Left ventricle myocardium inferior (tissue), 1 donor: ENCODE measurements at regions not wholly inside any gene's neighbourhood (a gene's known extent, or its start where the extent isn't known, plus 50 kb on each side); places are given as distances from the start of the nearest gene placed in this dataset.
A peak's percentile ranks its signal among the peaks of the same experiment; 100 is the strongest.

ENCODE experiments used
- DNase-seq: peaks from one replicate; pipeline ENCODE4 v3.0.0-alpha.2; 2020
- H3K27ac ChIP-seq: fragments of 200-600 bp; replicated peaks from 2 replicates; pipeline ENCODE4 v1.8.0; 2021
- H3K27me3 ChIP-seq: fragments of 200-600 bp; 2 replicates; pipeline ENCODE4 v1.8.0; 2021; ENCODE audit warnings: low read depth
- H3K36me3 ChIP-seq: fragments of 200-600 bp; 2 replicates; pipeline ENCODE4 v1.8.0; 2021
- H3K4me1 ChIP-seq: fragments of 200-600 bp; 2 replicates; pipeline ENCODE4 v1.8.0; 2021
- H3K4me3 ChIP-seq: fragments of 200-600 bp; 2 replicates; pipeline ENCODE4 v1.8.0; 2021; ENCODE audit warnings: mild to moderate bottlenecking, moderate library complexity
- H3K9me3 ChIP-seq: fragments of 200-600 bp; replicated peaks from 2 replicates; pipeline ENCODE4 v1.8.0; 2021
- CTCF ChIP-seq: fragments of 200-600 bp; IDR thresholded peaks from 2 replicates; pipeline ENCODE4 v1.8.0; 2021; ENCODE audit warnings: antibody characterized with exemption, mild to moderate bottlenecking, borderline replicate concordance
- intact Hi-C: fragments of 100-400 bp; cut with micrococcal nuclease; formaldehyde crosslinking; loops from one replicate; pipeline ENCODE4 v1.11.0; 2022
- donor health status: DM: no; HTN: yes; CAD: no; lungs with severe emphysema.

- H3K9me3 ChIP-seq = no peaks in the 10 kb centered on the region
Observed at GRCh38 chr13:50406831-50407230, 391.6 kb downstream of the KCNRG start.

GRCh38 chr13:50408068-50408467 is 392.8 kb downstream of the KCNRG start:
- intact Hi-C loops = no loop called here
- no peak for TF ChIP-seq CTCF

More at GRCh38 chr13:50406831-50407230, 391.6 kb downstream of the KCNRG start:
- H3K27me3 ChIP-seq = no peaks in the 10 kb centered on the region
- TF ChIP-seq CTCF = no peak
- H3K4me1 ChIP-seq = peaks cover 34% of the 10 kb centered on the region
- H3K36me3 ChIP-seq = no peaks in the 10 kb centered on the region
- no peak for DNase-seq
- intact Hi-C loops = no loop called here
- no peak overlapping the region for H3K27ac ChIP-seq
- H3K4me3 ChIP-seq = no peak overlapping the region

GRCh38 chr13:50409220-50409619 is 394.0 kb downstream of the KCNRG start:
- Histone ChIP-seq H3K9me3 (no peaks in the 10 kb centered on the region), H3K27me3 (no peaks in the 10 kb centered on the region), H3K27ac (no peak overlapping the region), H3K4me3 (no peak overlapping the region), H3K36me3 (no peaks in the 10 kb centered on the region), H3K4me1 (peaks cover 18% of the 10 kb centered on the region)
- no peak for TF ChIP-seq CTCF
- DNase-seq = no peak
- intact Hi-C loops = no loop called here

More at GRCh38 chr13:50408068-50408467, 392.8 kb downstream of the KCNRG start:
- H3K27me3 ChIP-seq = no peaks in the 10 kb centered on the region
- no peak for DNase-seq
- H3K27ac ChIP-seq = no peak overlapping the region
- H3K9me3 ChIP-seq = no peaks in the 10 kb centered on the region
- peaks cover 30% of the 10 kb centered on the region for H3K4me1 ChIP-seq
- H3K36me3 ChIP-seq = no peaks in the 10 kb centered on the region
- H3K4me3 ChIP-seq = no peak overlapping the region

GRCh38 chr13:50410921-50411746 is 395.9 kb downstream of the KCNRG start:
- Histone ChIP-seq H3K4me1 (peaks cover 11% of the 10 kb centered on the region), H3K4me3 (no peak overlapping the region), H3K27me3 (no peaks in the 10 kb centered on the region), H3K9me3 (peaks cover 8% of the 10 kb centered on the region), H3K36me3 (no peaks in the 10 kb centered on the region), H3K27ac (peak overlapping the region; percentile 37)
- no peak for DNase-seq
- TF ChIP-seq CTCF = no peak
- intact Hi-C loops = no loop called here

GRCh38 chr13:50412046-50412617 is 396.9 kb downstream of the KCNRG start:
- no peaks in the 10 kb centered on the region for H3K36me3 ChIP-seq
- no peak for TF ChIP-seq CTCF
- no peaks in the 10 kb centered on the region for H3K27me3 ChIP-seq
- intact Hi-C loops = no loop called here
- no peak overlapping the region for H3K27ac ChIP-seq
- H3K9me3 ChIP-seq = peaks cover 8% of the 10 kb centered on the region
- no peak overlapping the region for H3K4me3 ChIP-seq
- no peak for DNase-seq
- H3K4me1 ChIP-seq = peaks cover 11% of the 10 kb centered on the region
